ENCODE measurements at regions not wholly inside any gene's neighbourhood (a gene's known extent, or its start where the extent isn't known, plus 50 kb on each side); places are given as distances from the start of the nearest gene placed in this dataset.

- no peaks in the 10 kb centered on the region for H3K27me3 ChIP-seq (replicated peaks; ENCODE audit: insufficient read depth, low read length)
- no peaks in the 10 kb centered on the region for H3K4me1 ChIP-seq (ENCODE audit: low read length)
- no peaks in the 10 kb centered on the region for H4K20me1 ChIP-seq (ENCODE audit: insufficient read depth, low read length)
- no peaks in the 10 kb centered on the region for H3K9me3 ChIP-seq (replicated peaks; ENCODE audit: insufficient read depth, low read length)
- no peaks in the 10 kb centered on the region for H3K36me3 ChIP-seq (replicated peaks; ENCODE audit: insufficient read depth, low read length)
- H3K4me2 ChIP-seq (ENCODE audit: low read depth, low read length) = no peak overlapping the region
- H2AFZ ChIP-seq (ENCODE audit: low read length) = no peak overlapping the region
- H3K9me2 ChIP-seq (replicated peaks; ENCODE audit: insufficient read depth, low read length) = no peaks in the 10 kb centered on the region
- H3K9ac ChIP-seq (ENCODE audit: low read length) = no peak overlapping the region
- no peak overlapping the region for H3K27ac ChIP-seq (ENCODE audit: low read length)
- no peaks in the 10 kb centered on the region for H3F3A ChIP-seq (ENCODE audit: insufficient read depth, low read length)
- no peak for TF ChIP-seq EZH2 (optimal IDR thresholded peaks at IDR 0.05; ENCODE audit: low read depth, low read length)
- no peak for TF ChIP-seq CTCF (IDR thresholded peaks at IDR 0.05; ENCODE audit: low read length)
- no peak for TF ChIP-seq EZH2phosphoT487 (IDR thresholded peaks at IDR 0.05; ENCODE audit: low read length)
- no peak overlapping the region for H3K4me3 ChIP-seq (ENCODE audit: low read length)
- H3K79me2 ChIP-seq (ENCODE audit: low read length) = no peaks in the 10 kb centered on the region
- no peak for DNase-seq
Measured at GRCh38 chr4:3355266-3355748, 62.5 kb downstream of the RGS12 start.

- no peak for DNase-seq
- TF ChIP-seq EZH2phosphoT487 (IDR thresholded peaks at IDR 0.05; ENCODE audit: low read length) = no peak
- no peak for TF ChIP-seq EZH2 (optimal IDR thresholded peaks at IDR 0.05; ENCODE audit: low read depth, low read length)
- no peak for TF ChIP-seq CTCF (IDR thresholded peaks at IDR 0.05; ENCODE audit: low read length)
- Histone ChIP-seq H4K20me1 (ENCODE audit: insufficient read depth, low read length) (no peaks in the 10 kb centered on the region), H3K4me3 (ENCODE audit: low read length) (no peak overlapping the region), H3K4me1 (ENCODE audit: low read length) (no peaks in the 10 kb centered on the region), H2AFZ (ENCODE audit: low read length) (no peak overlapping the region), H3K36me3 (replicated peaks; ENCODE audit: insufficient read depth, low read length) (no peaks in the 10 kb centered on the region), H3F3A (ENCODE audit: insufficient read depth, low read length) (no peaks in the 10 kb centered on the region), H3K79me2 (ENCODE audit: low read length) (no peaks in the 10 kb centered on the region), H3K27ac (ENCODE audit: low read length) (no peak overlapping the region), H3K9me3 (replicated peaks; ENCODE audit: insufficient read depth, low read length) (no peaks in the 10 kb centered on the region), H3K27me3 (replicated peaks; ENCODE audit: insufficient read depth, low read length) (no peaks in the 10 kb centered on the region), H3K4me2 (ENCODE audit: low read depth, low read length) (no peak overlapping the region), H3K9ac (ENCODE audit: low read length) (no peak overlapping the region), H3K9me2 (replicated peaks; ENCODE audit: insufficient read depth, low read length) (no peaks in the 10 kb centered on the region)
Measured at GRCh38 chr4:3358656-3359055, 65.8 kb downstream of the RGS12 start.

GRCh38 chr4:3360777-3361176 is 68.0 kb downstream of the RGS12 start:
- Histone ChIP-seq H3K4me2 (ENCODE audit: low read depth, low read length) (no peak overlapping the region), H3F3A (ENCODE audit: insufficient read depth, low read length) (no peaks in the 10 kb centered on the region), H3K4me3 (ENCODE audit: low read length) (no peak overlapping the region), H2AFZ (ENCODE audit: low read length) (no peak overlapping the region), H4K20me1 (ENCODE audit: insufficient read depth, low read length) (no peaks in the 10 kb centered on the region), H3K27me3 (replicated peaks; ENCODE audit: insufficient read depth, low read length) (no peaks in the 10 kb centered on the region), H3K4me1 (ENCODE audit: low read length) (no peaks in the 10 kb centered on the region), H3K9me2 (replicated peaks; ENCODE audit: insufficient read depth, low read length) (no peaks in the 10 kb centered on the region), H3K9me3 (replicated peaks; ENCODE audit: insufficient read depth, low read length) (no peaks in the 10 kb centered on the region), H3K9ac (ENCODE audit: low read length) (no peak overlapping the region), H3K27ac (ENCODE audit: low read length) (no peak overlapping the region), H3K36me3 (replicated peaks; ENCODE audit: insufficient read depth, low read length) (no peaks in the 10 kb centered on the region), H3K79me2 (ENCODE audit: low read length) (no peaks in the 10 kb centered on the region)
- no peak for DNase-seq
- TF ChIP-seq EZH2phosphoT487 (IDR thresholded peaks at IDR 0.05; ENCODE audit: low read length) = no peak
- TF ChIP-seq EZH2 (optimal IDR thresholded peaks at IDR 0.05; ENCODE audit: low read depth, low read length) = no peak
- no peak for TF ChIP-seq CTCF (IDR thresholded peaks at IDR 0.05; ENCODE audit: low read length)
